Ramos (cell line): ENCODE measurements at regions not wholly inside any gene's neighbourhood (a gene's known extent, or its start where the extent isn't known, plus 50 kb on each side); places are given as distances from the start of the nearest gene placed in this dataset.

Experiments used
- in situ Hi-C: fragments of 300-500 bp; cut with MboI; formaldehyde crosslinking; loops from one replicate; pipeline ENCODE4 v1.14.3; 2022; ENCODE audit warnings: low sequenced_read_pairs; ENCODE audit not compliant: unreplicated experiment

DNA sequence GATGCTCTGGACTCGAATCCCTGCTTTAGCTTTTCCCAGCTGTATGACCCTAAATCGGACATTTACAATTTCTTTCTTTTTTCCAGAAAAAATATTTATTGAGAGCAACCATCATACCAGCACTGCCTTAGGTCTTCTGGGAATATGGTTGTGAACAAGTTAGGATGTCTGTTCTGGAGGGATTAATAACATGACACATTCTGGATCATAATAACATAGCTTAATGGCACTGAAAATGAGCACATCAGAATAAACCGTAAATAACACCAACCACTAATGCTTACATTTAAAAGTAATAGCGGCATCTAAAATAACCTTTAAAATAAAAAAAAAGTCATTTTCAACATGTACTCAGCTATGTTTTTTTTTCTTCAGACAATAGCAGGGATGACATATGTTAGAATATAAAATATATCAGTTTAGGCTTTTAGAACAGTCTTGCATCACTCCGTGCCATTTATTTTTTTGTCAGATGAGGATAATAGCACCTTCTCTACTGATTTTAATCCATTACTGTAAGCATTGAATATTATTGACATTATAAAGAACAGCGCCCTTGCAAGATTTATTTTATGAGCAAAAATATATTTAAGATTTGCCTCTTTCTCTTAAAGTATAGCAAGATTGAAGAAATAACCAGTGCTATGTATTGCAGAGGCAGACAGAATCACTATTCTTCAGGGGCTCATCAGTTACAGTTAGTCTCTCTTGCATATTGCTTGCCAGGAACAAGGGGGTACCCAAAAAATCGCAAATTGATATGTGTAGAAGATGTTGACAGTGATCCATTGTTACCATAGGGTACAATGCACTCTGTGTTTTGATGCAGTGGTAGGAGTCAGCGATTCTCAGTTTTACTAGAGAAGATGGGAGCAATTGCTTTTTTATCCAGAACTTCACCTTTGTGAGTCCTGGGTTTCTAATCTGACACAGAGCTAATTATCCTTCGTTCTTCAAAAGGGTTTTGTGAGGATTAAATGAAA is 168.4 kb upstream of the NR3C1 start:
- in situ Hi-C loops: no loop called here

DNA sequence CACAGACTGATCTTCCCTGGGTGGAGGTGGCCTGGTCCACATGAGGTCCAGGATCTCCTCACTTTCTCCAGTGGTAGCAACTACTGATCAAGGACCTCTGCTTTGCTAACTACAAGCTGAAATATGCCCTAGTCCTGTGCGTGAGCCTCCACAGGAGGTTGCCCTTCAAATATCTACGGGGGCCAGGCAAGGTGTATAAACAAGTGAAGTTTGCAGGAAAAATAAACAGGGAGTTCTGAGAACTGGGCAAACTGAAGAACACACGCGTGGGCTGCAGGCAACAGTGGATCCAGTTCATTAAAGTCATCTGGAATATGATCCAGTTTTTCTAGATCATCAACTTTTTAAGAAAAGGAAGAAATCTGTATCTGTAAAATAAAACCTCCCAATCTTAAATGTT is 167.5 kb upstream of the NR3C1 start:
- in situ Hi-C loops: no loop called here

DNA sequence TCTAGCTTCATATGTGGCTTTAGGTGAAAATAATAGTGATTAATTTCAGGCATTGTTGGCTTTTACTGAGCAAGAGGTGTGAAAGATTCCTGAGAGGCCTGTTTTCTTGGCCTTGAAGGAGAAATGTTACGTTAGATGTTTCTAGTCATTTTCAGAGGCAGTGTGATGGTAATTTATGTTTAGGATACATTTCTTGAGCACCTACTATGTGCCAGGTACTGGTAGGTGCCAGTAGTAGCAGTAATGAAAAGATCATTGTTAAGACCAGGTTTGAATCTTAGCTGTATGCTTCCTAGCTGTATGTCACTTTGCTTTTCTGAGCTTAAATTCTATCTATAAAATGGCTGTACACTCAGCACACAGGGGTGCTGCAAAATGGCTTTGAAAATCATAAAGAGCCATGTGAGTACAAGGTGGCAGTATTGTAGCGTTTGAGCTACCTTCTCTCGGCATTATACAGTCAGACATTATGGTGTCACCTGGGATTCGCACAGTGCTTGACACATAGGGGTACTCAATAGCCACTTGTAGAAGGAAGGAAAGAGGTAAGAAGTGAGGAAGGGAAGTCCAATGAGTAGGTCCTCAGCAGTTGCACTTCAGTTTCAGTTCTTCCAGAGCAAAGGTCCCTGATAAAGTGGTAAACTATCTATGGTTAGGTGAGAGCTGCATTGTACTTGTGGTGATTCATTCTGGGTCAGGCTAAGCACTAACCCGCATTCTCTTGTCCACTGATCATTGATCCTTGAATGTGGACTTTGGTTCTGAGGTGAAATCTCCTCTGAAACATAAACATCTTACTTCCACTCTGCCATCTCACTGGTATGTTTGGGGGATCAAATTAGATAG is 166.5 kb upstream of the NR3C1 start:
- in situ Hi-C loops: no loop called here

DNA sequence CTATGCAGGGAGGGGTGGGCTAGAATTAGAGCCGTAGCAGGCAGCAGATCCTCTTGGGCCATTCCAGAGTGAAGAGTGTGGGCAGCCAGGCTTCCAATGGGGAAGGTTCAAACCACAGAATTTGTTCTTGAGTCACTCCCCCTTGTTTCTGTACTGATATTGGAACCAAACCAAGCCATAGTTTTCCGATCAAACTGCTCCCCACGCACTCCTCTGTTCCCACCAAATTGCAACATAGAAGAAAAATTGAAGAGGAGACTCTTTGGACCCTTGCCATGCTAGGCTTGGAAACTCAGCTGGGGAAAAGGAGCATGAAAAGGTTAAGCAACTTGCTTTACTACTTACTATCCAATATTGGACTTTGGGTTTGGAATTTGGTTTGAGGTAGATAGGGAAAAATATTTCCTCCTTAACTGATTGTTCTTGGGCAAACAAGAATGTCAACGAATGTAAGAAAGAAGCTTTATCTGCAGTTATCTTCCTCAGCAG is 165.8 kb upstream of the NR3C1 start:
- in situ Hi-C loops: no loop called here

DNA sequence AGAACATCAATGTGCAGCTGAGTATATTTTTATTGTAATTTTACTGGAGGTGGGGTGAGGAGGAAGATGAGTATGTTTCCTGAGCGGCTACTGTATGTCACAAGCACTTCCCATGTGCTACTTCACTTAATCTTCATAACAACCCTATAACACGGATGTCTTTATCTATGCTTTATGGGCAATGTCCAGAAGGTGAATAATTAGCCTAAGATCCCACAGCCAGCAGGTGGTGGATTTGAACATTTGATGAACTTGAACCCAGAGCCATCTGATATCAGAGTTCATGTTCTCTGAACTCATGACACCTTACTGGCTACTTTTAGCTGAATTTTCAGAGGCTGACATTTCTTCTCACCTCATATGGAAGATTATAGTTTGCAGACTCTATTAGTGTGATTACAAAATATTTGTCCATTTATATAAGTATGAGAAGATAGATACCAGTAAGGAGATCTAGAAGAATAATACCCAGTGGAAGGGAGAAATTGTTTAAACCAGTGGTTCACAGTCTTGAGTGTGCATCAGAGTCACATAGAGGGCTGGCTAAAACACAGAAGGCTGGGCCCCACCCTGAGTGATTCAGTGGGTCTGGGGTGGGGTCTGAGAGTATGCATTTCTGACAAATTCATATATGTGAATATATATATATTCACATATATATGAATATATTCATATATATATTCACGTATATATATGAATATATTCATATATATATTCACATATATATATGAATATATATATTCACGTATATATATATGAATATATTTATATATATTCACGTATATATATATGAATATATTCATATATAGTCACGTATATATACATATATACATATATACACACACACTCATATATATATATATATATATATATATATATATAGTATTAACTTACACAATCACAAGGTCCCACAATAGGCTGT is 164.4 kb upstream of the NR3C1 start:
- in situ Hi-C loops: no loop called here

DNA sequence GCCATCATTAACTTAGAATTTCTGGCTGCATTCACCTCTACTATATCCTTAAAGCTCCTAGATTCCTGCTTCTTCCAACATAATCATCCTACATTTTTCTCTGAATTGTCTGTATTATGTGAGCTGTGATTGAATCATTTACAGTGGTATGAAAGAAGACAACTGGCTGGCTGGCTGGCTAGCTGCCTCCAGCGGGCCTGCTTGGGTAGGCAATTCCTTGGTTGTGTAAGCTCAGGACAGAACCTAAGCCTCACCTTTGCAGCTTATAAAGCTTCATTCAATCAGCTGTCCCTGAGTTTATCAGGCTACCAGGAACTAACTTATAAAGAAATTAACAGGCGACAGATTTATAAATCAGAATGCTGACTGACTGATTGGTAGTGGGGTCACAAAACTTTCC is 162.7 kb upstream of the NR3C1 start:
- in situ Hi-C loops: no loop called here

DNA sequence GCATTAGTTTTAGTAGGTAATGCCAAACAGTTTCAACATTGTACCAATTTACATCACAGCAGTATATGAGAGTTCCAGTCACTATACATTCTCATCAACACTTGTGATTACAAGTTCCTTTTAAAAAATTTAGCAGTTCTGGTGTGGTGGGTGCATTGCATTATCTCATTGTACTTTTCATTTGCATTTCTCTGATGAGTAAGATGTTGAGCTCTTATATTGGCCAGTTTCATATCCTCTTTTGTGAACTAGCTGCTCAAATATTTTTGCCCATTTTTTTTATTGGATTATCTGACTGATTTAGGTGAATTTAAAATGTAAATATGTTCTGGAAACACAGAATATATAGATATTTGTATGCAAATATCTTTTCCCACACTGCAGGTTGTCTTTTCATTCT is 160.9 kb upstream of the NR3C1 start:
- in situ Hi-C loops: no loop called here

DNA sequence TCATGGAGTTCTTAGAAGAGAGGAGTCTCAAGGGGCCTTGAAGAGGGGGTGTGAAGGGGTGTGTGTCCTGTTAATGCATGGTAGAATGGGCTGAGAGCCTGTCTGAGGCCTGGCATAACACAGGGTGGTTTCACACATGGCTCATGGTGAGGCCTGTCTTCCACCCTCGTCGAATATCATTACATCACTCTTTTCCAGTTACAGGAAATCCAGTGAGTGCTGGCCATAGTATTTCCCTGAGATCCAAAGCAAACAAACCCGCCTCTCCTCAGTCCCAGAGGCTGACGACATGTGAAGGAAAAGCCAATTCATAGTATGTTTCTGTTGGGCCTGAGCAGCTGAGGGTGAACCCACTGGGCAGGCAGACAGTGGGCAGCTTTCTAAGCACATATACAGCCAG is 159.4 kb upstream of the NR3C1 start:
- in situ Hi-C loops: no loop called here

DNA sequence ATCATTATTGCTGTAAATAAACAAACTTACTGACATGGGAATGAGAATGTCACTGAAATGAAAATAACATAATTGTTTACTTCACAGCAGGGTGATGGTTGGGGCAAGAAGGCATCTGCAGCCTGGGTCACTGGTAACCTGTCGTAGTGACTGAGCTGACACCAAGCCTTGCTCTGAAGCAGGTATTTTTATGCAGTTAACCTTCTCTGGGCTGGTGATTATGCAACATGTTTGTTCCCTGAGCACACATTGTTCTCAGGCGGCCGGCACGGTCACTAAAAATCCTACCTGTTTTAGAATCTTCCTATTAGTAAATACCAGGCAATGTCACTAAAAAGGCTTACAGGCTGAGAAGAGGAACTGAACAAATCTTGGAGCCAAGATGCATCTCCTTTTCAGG is 157.7 kb upstream of the NR3C1 start:
- in situ Hi-C loops: no loop called here

DNA sequence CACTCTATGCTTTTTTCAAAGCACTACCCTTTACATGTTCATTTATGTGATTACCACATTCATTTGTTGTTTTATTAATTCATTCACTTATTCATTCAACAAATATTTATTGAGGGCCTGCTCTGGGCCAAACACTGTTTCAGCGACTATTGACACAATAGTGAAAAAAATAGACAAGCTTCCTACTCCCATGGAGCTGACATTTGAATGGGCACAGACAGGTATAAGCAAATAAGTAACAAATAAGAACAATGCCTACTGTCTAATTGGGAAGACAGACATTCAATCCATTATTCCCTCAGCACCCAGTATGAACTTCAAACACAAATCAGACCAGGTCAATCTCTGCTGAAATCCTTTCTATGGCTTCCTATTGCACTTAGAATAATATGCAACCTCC is 156.9 kb upstream of the NR3C1 start:
- in situ Hi-C loops: no loop called here

DNA sequence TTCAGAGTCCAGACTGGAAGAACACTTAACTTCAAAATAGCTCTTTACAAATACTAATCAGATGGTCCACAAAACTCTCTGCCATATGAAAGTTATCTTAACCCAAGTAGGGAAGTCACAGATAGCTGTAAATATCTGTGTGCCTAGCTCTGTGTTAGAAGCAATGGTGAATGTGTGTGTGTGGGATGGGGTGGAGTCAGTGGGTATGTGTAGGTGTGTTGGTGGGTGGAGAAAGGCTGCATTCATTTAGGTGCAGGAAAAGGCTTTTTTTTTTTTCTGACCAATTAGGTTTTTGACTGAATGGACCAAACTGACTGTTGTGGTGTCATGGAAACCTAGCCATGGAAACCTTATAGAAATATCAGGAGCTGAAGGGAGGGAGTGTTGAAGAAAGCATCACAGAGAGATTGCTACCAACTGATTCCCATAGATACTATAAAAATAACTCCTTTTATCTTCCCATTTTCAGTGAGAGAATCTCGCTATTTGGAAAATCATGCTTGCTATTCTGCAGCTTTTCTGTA is 156.2 kb upstream of the NR3C1 start:
- in situ Hi-C loops: no loop called here

DNA sequence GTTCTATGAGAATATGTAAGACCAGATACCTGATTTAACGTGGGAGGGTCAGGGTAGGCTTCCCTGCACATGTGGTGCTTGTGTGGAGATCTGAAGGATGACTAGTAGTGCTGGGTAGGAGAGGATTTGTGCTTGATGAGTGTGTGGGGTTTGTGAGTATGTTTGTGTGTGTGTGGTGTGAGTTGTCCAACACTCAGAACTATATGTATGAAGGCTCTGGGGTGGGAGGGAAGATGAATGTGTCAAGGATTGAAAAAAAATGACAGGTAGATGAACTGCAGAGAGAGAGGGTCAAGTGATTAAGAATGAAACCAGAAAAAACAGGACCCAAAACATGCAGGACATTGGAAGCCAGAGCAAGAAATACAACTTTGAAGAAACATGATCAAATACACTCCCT is 154.6 kb upstream of the NR3C1 start:
- in situ Hi-C loops: no loop called here

DNA sequence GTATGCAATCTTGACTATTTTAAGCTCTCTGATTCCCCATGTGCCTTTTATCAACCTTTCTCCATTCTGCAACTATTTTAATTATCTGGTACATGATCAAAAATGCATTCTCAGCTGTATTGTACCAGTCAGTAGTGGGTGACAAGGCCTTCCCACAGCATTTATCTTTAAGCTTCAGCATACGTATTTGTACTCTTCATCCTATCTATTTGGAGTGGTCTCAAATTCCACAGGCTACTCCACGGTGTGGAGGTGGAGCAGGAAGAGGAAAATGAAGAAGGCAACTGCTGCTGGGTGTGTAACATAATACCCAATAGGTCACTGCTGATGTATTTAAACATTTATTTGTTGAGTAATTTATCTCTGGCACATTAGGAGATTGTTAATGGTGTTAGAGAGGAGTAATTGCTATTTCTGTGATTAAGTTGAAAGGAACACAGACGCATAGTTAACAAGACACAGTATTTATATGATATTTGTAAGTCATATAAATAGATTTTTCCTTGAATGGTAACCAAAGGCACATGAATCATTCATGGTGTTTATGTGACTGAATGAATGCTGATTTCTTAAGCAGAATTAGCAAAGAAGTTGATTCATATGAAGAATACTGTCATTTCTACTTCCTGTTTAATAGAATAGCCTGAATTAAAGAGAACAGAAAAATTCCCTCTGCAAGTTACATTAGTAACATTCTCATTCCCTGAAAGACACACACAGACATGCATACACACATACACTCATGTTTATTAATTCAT is 153.8 kb upstream of the NR3C1 start:
- in situ Hi-C loops: no loop called here

DNA sequence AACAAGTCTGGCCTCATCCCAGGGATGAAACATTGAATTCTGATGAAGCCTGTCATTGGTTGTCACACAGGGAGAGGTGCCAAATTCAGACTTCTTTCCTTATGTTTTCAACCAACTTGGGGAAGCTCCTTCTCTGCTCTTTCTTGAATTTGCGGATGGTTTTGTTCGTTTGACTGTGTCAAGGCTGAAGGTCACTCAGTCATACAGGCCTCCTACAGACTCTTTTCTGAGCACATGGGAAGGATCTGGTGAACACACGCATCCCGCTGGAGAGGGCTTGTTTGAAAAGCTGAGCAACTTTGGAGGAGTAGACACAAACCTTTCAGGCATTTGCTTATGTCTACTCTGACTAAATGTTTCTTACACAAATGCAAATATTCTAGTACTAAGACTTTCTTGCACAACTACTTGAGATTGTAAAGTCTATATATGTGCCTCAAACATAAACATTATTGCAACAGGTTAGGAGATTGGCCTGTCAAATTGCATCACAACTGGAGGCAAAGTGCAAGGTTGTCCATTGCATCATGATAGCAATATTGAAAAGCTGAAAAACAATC is 151.5 kb upstream of the NR3C1 start:
- in situ Hi-C loops: no loop called here

DNA sequence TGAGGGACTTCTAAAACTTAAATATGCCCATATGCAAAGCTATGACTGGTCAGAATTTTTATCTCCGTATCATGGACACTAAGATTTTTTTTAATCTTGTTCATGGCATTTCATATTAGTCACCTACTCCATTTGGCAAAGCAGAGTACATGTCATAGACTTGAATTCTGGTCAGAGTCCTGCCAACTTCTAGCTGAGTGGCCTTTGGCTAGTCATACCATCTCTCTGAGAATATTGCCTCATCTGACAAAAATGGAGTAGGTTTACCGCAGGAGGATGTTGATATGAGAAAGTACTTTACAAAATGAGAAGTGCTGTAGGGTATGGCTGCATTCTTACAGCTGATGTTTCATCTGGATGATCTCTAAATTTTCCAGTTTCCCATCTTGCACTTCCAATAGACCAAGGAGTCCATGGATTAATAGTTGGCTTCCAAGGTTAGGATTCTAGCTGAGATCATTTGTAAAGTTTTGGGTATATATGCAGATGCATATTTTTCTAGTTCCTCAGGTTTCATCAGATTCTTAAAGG is 150.8 kb upstream of the NR3C1 start:
- in situ Hi-C loops: no loop called here

DNA sequence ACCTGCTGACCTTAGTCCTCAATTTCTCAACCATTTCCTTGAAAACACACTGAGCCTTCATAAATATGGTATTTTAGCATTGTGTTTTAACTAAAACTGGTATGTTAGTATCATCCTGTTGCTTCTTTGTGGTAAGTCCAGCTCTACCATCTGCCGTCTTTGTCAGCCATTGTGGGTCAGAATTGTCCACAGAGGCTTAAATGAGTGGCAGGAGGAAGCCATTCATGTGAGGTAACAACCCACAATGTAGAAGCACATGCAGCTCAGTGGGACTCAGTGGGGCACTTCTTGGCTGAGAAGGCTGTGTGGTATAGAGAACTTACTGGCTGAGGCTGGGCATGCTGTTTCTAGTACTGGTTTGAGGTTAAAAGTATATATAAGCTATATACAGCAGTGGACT is 149.2 kb upstream of the NR3C1 start:
- in situ Hi-C loops: no loop called here

DNA sequence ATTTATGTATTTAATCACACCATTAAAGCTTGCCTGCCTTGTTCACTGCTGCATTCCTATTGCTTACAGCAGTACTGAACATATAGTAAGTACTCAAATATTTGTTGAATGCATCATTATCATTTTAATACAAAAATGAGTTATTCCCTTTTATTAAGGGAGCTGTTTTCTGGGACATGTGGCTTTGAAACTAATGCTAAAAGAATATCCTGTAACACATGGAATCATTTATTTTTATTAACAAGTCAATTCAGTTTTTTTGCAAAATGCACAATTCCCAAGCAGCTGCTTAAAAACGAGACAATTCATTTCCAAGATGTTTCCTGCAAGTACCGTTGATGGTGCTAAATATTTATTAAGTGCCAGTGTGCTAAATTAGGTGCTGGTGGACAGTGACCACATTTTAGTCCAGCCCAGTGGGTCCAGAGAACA is 148.3 kb upstream of the NR3C1 start:
- in situ Hi-C loops: no loop called here

DNA sequence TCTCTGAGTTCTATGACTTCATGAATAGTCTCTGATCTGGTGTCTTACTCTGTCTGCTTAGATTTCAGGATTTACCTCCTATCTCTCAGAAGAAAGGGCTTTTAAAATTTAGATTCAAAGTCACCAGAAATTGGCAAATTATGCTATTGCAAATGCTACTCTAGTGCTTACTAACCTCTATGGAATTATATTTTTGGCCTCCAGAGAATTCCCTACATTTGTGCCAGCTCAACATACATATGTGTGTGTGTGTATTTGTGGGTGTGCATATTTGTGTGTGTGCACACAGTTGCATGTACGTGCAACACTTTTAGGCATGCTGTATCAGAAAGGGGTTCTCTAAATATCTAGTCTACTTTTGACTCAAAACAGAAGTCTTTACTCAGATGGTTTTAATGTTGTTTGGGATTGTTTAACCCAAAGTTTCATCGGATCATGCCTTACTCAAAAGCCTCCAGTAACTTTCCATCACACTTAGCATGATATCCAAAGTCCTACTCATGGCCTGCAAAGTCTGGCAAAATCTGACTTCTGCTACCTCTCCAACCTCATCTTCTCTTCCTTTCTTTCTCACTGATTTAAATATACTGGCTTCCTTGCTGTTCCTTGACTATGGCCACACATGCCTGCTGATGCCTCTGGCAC is 147.6 kb upstream of the NR3C1 start:
- in situ Hi-C loops: no loop called here
